ENCODE measurements at regions not wholly inside any gene's neighbourhood (a gene's known extent, or its start where the extent isn't known, plus 50 kb on each side); places are given as distances from the start of the nearest gene placed in this dataset.

DNA sequence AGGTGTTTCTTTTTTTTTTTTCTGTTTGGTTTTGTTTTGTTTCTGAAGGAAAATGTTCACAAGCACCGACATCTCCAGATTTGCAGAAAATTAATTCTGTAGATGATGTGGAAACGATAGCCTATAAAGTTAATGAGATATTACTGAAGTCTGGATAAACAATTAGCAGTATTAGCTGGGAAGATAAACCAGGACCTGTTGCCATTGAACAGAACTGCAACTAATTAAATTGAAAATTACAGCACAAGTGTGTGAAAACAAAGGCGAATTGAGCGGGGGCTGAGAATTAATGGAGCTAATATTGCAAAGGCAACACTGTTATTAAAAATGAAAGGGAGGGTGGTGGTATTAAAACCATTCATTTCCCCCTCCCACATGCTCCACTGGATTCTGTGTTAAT is 107.5 kb upstream of the AJAP1 start:
- TF ChIP-seq, protein P1, sequence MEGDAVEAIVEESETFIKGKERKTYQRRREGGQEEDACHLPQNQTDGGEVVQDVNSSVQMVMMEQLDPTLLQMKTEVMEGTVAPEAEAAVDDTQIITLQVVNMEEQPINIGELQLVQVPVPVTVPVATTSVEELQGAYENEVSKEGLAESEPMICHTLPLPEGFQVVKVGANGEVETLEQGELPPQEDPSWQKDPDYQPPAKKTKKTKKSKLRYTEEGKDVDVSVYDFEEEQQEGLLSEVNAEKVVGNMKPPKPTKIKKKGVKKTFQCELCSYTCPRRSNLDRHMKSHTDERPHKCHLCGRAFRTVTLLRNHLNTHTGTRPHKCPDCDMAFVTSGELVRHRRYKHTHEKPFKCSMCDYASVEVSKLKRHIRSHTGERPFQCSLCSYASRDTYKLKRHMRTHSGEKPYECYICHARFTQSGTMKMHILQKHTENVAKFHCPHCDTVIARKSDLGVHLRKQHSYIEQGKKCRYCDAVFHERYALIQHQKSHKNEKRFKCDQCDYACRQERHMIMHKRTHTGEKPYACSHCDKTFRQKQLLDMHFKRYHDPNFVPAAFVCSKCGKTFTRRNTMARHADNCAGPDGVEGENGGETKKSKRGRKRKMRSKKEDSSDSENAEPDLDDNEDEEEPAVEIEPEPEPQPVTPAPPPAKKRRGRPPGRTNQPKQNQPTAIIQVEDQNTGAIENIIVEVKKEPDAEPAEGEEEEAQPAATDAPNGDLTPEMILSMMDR (IDR thresholded peaks at IDR 0.05; ENCODE audit: low read depth, low read length, poor library complexity, severe bottlenecking) = no peak
- TF ChIP-seq EZH2phosphoT487 (IDR thresholded peaks at IDR 0.05; ENCODE audit: borderline replicate concordance, low read length) = no peak

All from DOHH2 (cell line).